Mesothelial cell of epicardium (in vitro differentiated cells): ENCODE measurements at regions not wholly inside any gene's neighbourhood (a gene's known extent, or its start where the extent isn't known, plus 50 kb on each side); places are given as distances from the start of the nearest gene placed in this dataset.
"Not testable (repeated sequence)": the region's sequence is repeated elsewhere in the genome, so short reads cannot be mapped to it uniquely, and the experiment has no call there.

Experiments
- DNase-seq, 2 experiments: peaks; one replicate each; pipeline ENCODE4 v3.0.0; 2021; ENCODE audit warnings: low spot score in 2 of 2; ENCODE audit not compliant: unreplicated experiment in 2 of 2
- H3K27ac Mint-ChIP-seq: 2 replicates; pipeline ENCODE4 v1.8.0; 2021; ENCODE audit warnings: mixed read lengths
- H3K27me3 Mint-ChIP-seq: 2 replicates; pipeline ENCODE4 v1.8.0; 2021; ENCODE audit warnings: low read depth, mixed read lengths
- H3K36me3 Mint-ChIP-seq: 2 replicates; pipeline ENCODE4 v1.8.0; 2021; ENCODE audit warnings: mixed read lengths
- H3K4me1 Mint-ChIP-seq: 2 replicates; pipeline ENCODE4 v1.8.0; 2021; ENCODE audit warnings: mixed read lengths
- H3K4me3 Mint-ChIP-seq: 2 replicates; pipeline ENCODE4 v1.8.0; 2021; ENCODE audit warnings: mild to moderate bottlenecking, moderate library complexity, mixed read lengths
- H3K9me3 Mint-ChIP-seq: 2 replicates; pipeline ENCODE4 v1.8.0; 2021; ENCODE audit warnings: mixed read lengths
- TF ChIP-seq, protein P1 (sequence below): fragments of 200-600 bp; sonication (generic); IDR thresholded peaks from one replicate; pipeline ENCODE4 v1.5.0; 2021; ENCODE audit warnings: antibody characterized with exemption; ENCODE audit not compliant: unreplicated experiment

DNA sequence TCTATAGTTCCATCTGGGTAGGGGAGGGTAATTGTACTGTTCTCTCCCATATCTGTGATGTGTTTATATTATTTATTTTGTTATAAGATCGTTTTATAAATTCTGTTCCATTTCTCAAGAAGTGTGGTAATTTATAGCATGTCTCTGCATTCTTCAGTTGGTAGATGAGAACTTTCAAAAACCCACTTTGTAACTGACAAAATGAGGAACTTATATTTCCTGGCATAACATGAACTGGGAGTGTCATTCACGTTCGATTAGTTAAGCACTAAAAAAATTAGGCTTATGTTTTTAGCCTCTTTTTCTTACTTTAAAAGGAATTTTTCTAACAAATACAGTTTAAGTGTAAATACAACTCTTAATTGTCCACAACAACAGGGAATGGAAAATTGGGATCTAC is 230.8 kb downstream of the CGGBP1 start:
- Mint-ChIP-seq H3K4me3 (no peak overlapping the region), H3K9me3 (no peaks in the 10 kb centered on the region), H3K27me3 (no peaks in the 10 kb centered on the region), H3K27ac (no peak overlapping the region), H3K36me3 (no peaks in the 10 kb centered on the region), H3K4me1 (no peaks in the 10 kb centered on the region)
- TF ChIP-seq, protein P1, sequence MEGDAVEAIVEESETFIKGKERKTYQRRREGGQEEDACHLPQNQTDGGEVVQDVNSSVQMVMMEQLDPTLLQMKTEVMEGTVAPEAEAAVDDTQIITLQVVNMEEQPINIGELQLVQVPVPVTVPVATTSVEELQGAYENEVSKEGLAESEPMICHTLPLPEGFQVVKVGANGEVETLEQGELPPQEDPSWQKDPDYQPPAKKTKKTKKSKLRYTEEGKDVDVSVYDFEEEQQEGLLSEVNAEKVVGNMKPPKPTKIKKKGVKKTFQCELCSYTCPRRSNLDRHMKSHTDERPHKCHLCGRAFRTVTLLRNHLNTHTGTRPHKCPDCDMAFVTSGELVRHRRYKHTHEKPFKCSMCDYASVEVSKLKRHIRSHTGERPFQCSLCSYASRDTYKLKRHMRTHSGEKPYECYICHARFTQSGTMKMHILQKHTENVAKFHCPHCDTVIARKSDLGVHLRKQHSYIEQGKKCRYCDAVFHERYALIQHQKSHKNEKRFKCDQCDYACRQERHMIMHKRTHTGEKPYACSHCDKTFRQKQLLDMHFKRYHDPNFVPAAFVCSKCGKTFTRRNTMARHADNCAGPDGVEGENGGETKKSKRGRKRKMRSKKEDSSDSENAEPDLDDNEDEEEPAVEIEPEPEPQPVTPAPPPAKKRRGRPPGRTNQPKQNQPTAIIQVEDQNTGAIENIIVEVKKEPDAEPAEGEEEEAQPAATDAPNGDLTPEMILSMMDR, result no peak
- no peak for DNase-seq

GRCh38 chr3:87822563-87822962 is 236.2 kb downstream of the CGGBP1 start:
- Mint-ChIP-seq H3K27ac (no peak overlapping the region), H3K27me3 (no peaks in the 10 kb centered on the region), H3K4me3 (no peak overlapping the region), H3K36me3 (no peaks in the 10 kb centered on the region), H3K4me1 (no peaks in the 10 kb centered on the region), H3K9me3 (no peaks in the 10 kb centered on the region)
- TF ChIP-seq, protein P1, result no peak
- no peak for DNase-seq

- H3K9me3 Mint-ChIP-seq, result peaks cover 13% of the 10 kb centered on the region
- H3K4me3 Mint-ChIP-seq, H3K27me3 Mint-ChIP-seq, H3K36me3 Mint-ChIP-seq, H3K4me1 Mint-ChIP-seq, DNase-seq, H3K27ac Mint-ChIP-seq: not testable (repeated sequence)
Measured at GRCh38 chr3:87813503-87813902, 245.3 kb downstream of the CGGBP1 start.

DNA sequence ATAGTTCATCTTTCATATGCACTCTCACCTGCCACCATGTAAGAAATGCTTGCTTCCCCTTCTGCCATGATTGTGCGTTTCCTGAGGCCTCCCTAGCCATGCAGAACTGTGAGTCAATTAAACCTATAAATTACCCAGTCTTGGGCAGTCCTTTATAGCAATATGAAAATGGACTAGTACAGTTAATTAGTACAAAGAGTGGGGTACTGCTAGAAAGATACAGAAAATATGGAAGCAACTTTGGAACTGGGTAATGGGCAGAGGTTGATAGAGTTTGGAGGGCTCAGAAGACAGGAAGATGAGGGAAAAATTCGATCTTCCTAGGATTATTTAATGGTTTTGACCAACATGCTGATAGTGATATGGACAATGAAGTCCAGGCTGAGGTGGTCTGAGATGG is 246.9 kb downstream of the CGGBP1 start:
- peaks cover 4% of the 10 kb centered on the region for H3K27me3 Mint-ChIP-seq
- H3K36me3 Mint-ChIP-seq, result no peaks in the 10 kb centered on the region
- H3K4me3 Mint-ChIP-seq, result no peak overlapping the region
- no peak for DNase-seq
- H3K4me1 Mint-ChIP-seq, result no peaks in the 10 kb centered on the region
- peaks cover 13% of the 10 kb centered on the region for H3K9me3 Mint-ChIP-seq
- no peak overlapping the region for H3K27ac Mint-ChIP-seq
- TF ChIP-seq, protein P1, result no peak

GRCh38 chr3:87810452-87811016 is 248.3 kb downstream of the CGGBP1 start:
- TF ChIP-seq, protein P1, result no peak
- no peak for DNase-seq
- Mint-ChIP-seq H3K27ac (no peak overlapping the region), H3K4me3 (no peak overlapping the region), H3K4me1 (no peaks in the 10 kb centered on the region), H3K27me3 (peaks cover 5% of the 10 kb centered on the region), H3K36me3 (no peaks in the 10 kb centered on the region), H3K9me3 (peaks cover 13% of the 10 kb centered on the region)

DNA sequence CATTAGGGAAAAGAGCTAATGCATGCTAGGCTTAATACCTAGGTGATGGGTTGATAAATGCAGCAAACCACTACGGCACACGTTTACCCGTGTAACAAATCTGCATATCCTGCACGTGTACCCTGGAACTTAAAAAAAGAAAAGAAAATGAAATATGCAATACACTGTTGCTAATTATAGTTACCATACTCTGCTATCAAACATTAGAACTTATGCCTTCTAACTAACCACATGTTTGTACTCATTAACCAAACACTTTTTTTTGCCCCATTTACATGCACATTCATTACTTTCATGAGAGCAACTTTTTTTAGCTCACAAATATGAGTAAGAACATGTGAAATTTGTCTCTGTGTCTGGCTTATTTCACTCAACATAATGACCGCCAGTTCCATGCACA is 253.1 kb downstream of the CGGBP1 start:
- H3K4me1 Mint-ChIP-seq, result no peaks in the 10 kb centered on the region
- no peak for DNase-seq
- H3K27ac Mint-ChIP-seq, result no peak overlapping the region
- no peaks in the 10 kb centered on the region for H3K9me3 Mint-ChIP-seq
- TF ChIP-seq, protein P1, result no peak
- peaks cover 12% of the 10 kb centered on the region for H3K27me3 Mint-ChIP-seq
- H3K4me3 Mint-ChIP-seq, result no peak overlapping the region
- H3K36me3 Mint-ChIP-seq, result no peaks in the 10 kb centered on the region
